CD8-positive, alpha-beta memory T cell (primary cell): ENCODE measurements at regions not wholly inside any gene's neighbourhood (a gene's known extent, or its start where the extent isn't known, plus 50 kb on each side); places are given as distances from the start of the nearest gene placed in this dataset.
"Not testable (repeated sequence)": the region's sequence is repeated elsewhere in the genome, so short reads cannot be mapped to it uniquely, and the experiment has no call there.

Experiments
- CTCF ChIA-PET: fragments of 350-600 bp; sonication (Branson Sonifier 250); formaldehyde crosslinking; loops from one replicate; lab custom pipeline; 2021; ENCODE audit warnings: antibody characterized with exemption; lab: Charles Lee
- POLR2A ChIA-PET: fragments of 350-600 bp; sonication (Branson Sonifier 250); formaldehyde crosslinking; loops from one replicate; lab custom pipeline; 2021; ENCODE audit warnings: antibody characterized with exemption; lab: Charles Lee
- DNase-seq, 5 donors: peaks; one replicate each; pipeline versions ENCODE4 v3.0.0 to v3.0.0-alpha.2; 2020 to 2022; ENCODE audit warnings: mixed read lengths in 1 of 5
- H3K27ac ChIP-seq: one replicate; pipeline ENCODE4 v1.7.0; 2013; ENCODE audit warnings: low read depth, mild to moderate bottlenecking, low read length, moderate library complexity
- H3K27me3 ChIP-seq: 2 replicates; pipeline ENCODE4 v1.7.0; 2013; ENCODE audit warnings: low read length, mild to moderate bottlenecking; ENCODE audit not compliant: insufficient read depth, poor library complexity, severe bottlenecking
- H3K36me3 ChIP-seq: 2 replicates; pipeline ENCODE4 v1.7.0; 2013; ENCODE audit warnings: mild to moderate bottlenecking, low read length, moderate library complexity; ENCODE audit not compliant: insufficient read depth
- H3K4me1 ChIP-seq: 2 replicates; pipeline ENCODE4 v1.7.0; 2013; ENCODE audit warnings: mild to moderate bottlenecking, low read length, moderate library complexity; ENCODE audit not compliant: insufficient read depth
- H3K4me3 ChIP-seq: 2 replicates; pipeline ENCODE4 v1.7.0; 2013; ENCODE audit warnings: mild to moderate bottlenecking, low read length
- H3K9me3 ChIP-seq: 2 replicates; pipeline ENCODE4 v1.7.0; 2013; ENCODE audit warnings: mild to moderate bottlenecking, low read length
- H3K27ac Mint-ChIP-seq, 8 donors: one replicate each; pipeline ENCODE4 v1.8.0; 2020 to 2021; ENCODE audit warnings: mixed read lengths in 8 of 8, mild to moderate bottlenecking in 6 of 8, inconsistent platforms in 3 of 8, moderate library complexity in 3 of 8
- H3K27me3 Mint-ChIP-seq, 2 donors: one replicate each; pipeline ENCODE4 v1.8.0; 2020 to 2021; ENCODE audit warnings: mixed read lengths in 2 of 2, mild to moderate bottlenecking in 1 of 2, moderate library complexity in 1 of 2
- H3K36me3 Mint-ChIP-seq, 3 donors: one replicate each; pipeline ENCODE4 v1.8.0; 2020 to 2021; ENCODE audit warnings: mixed read lengths in 3 of 3, inconsistent platforms in 1 of 3, mild to moderate bottlenecking in 1 of 3
- H3K4me1 Mint-ChIP-seq, 3 donors: one replicate each; pipeline ENCODE4 v1.8.0; 2020 to 2021; ENCODE audit warnings: mixed read lengths in 3 of 3, inconsistent platforms in 1 of 3, mild to moderate bottlenecking in 1 of 3
- H3K4me3 Mint-ChIP-seq, 7 donors: one replicate each; pipeline ENCODE4 v1.8.0; 2020 to 2021; ENCODE audit warnings: mixed read lengths in 7 of 7, mild to moderate bottlenecking in 6 of 7, moderate library complexity in 4 of 7, inconsistent platforms in 2 of 7
- H3K9me3 Mint-ChIP-seq, 5 donors: one replicate each; pipeline ENCODE4 v1.8.0; 2020 to 2022; ENCODE audit warnings: mixed read lengths in 5 of 5, mild to moderate bottlenecking in 3 of 5, moderate library complexity in 2 of 5, inconsistent platforms in 1 of 5

GRCh38 chr14:48304729-48305128 is 629.3 kb upstream of the MDGA2 start:
- Mint-ChIP-seq H3K4me3 (no peak overlapping the region), H3K27ac (no peak overlapping the region), H3K36me3 (no peaks in the 10 kb centered on the region), H3K9me3 (peaks cover 2 to 15% (median 8%) of the 10 kb centered on the region in 5 donors), H3K27me3 (no peaks in the 10 kb centered on the region), H3K4me1 (no peaks in the 10 kb centered on the region)
- CTCF ChIA-PET = no interaction called here
- no peak overlapping the region for H3K4me3 ChIP-seq
- H3K27ac ChIP-seq = no peak overlapping the region
- no peaks in the 10 kb centered on the region for H3K4me1 ChIP-seq
- POLR2A ChIA-PET = no interaction called here
- no peaks in the 10 kb centered on the region for H3K36me3 ChIP-seq
- H3K9me3 ChIP-seq = no peaks in the 10 kb centered on the region
- no peak for DNase-seq
- H3K27me3 ChIP-seq = no peaks in the 10 kb centered on the region

- H3K9me3 ChIP-seq = no peaks in the 10 kb centered on the region
- no peak overlapping the region for H3K27ac ChIP-seq
- Mint-ChIP-seq H3K9me3 (peaks cover 5 to 23% (median 6%) of the 10 kb centered on the region in 5 donors), H3K36me3 (no peaks in the 10 kb centered on the region), H3K27me3 (no peaks in the 10 kb centered on the region), H3K27ac (no peak overlapping the region), H3K4me3 (no peak overlapping the region), H3K4me1 (no peaks in the 10 kb centered on the region)
- no peaks in the 10 kb centered on the region for H3K36me3 ChIP-seq
- no peak for DNase-seq
- no peaks in the 10 kb centered on the region for H3K4me1 ChIP-seq
- H3K4me3 ChIP-seq = no peak overlapping the region
- no peaks in the 10 kb centered on the region for H3K27me3 ChIP-seq
- CTCF ChIA-PET = no interaction called here
- POLR2A ChIA-PET = no interaction called here
These were observed 614.3 kb upstream of the MDGA2 start for GRCh38 chr14:48289701-48290100.

- H3K27ac ChIP-seq, CTCF ChIA-PET, H3K4me3 ChIP-seq, H3K36me3 Mint-ChIP-seq, H3K9me3 ChIP-seq, H3K36me3 ChIP-seq, H3K27me3 Mint-ChIP-seq, H3K4me3 Mint-ChIP-seq, H3K4me1 Mint-ChIP-seq, DNase-seq, H3K4me1 ChIP-seq, H3K27ac Mint-ChIP-seq, POLR2A ChIA-PET, H3K27me3 ChIP-seq: not testable (repeated sequence)
- peaks cover 7 to 28% (median 16%) of the 10 kb centered on the region in 5 donors for H3K9me3 Mint-ChIP-seq
These were observed 609.8 kb upstream of the MDGA2 start for GRCh38 chr14:48285217-48285616.

- H3K9me3 Mint-ChIP-seq = peaks cover 2 to 18% (median 3%) of the 10 kb centered on the region in 5 donors
- H3K4me1 Mint-ChIP-seq = no peaks in the 10 kb centered on the region
- H3K36me3 Mint-ChIP-seq = no peaks in the 10 kb centered on the region
- Histone ChIP-seq H3K4me1 (no peaks in the 10 kb centered on the region), H3K9me3 (no peaks in the 10 kb centered on the region), H3K27me3 (no peaks in the 10 kb centered on the region), H3K36me3 (no peaks in the 10 kb centered on the region), H3K27ac (no peak overlapping the region), H3K4me3 (no peak overlapping the region)
- H3K27me3 Mint-ChIP-seq = no peaks in the 10 kb centered on the region
- ChIA-PET POLR2A (no interaction called here), CTCF (no interaction called here)
- no peak overlapping the region for H3K27ac Mint-ChIP-seq
- H3K4me3 Mint-ChIP-seq = peak overlapping the region in 1 of 7 donors; percentile 27
- no peak for DNase-seq
These were observed 599.9 kb upstream of the MDGA2 start for GRCh38 chr14:48275301-48275700.

- no peak overlapping the region for H3K27ac ChIP-seq
- H3K27me3 ChIP-seq = no peaks in the 10 kb centered on the region
- Mint-ChIP-seq H3K36me3 (no peaks in the 10 kb centered on the region), H3K27me3 (no peaks in the 10 kb centered on the region), H3K4me1 (no peaks in the 10 kb centered on the region), H3K4me3 (no peak overlapping the region), H3K9me3 (peaks cover 1 to 18% (median 3%) of the 10 kb centered on the region in 5 donors), H3K27ac (no peak overlapping the region)
- no peaks in the 10 kb centered on the region for H3K4me1 ChIP-seq
- ChIA-PET CTCF (no interaction called here), POLR2A (no interaction called here)
- no peaks in the 10 kb centered on the region for H3K36me3 ChIP-seq
- DNase-seq = no peak
- H3K4me3 ChIP-seq = no peak overlapping the region
- H3K9me3 ChIP-seq = no peaks in the 10 kb centered on the region
These were observed 599.4 kb upstream of the MDGA2 start for GRCh38 chr14:48274826-48275225.

- H3K27me3 ChIP-seq, CTCF ChIA-PET, H3K4me1 ChIP-seq, H3K27ac ChIP-seq, H3K27me3 Mint-ChIP-seq, H3K9me3 ChIP-seq, H3K36me3 Mint-ChIP-seq, DNase-seq, H3K36me3 ChIP-seq, H3K4me3 Mint-ChIP-seq, H3K4me1 Mint-ChIP-seq, H3K4me3 ChIP-seq, POLR2A ChIA-PET, H3K27ac Mint-ChIP-seq: not testable (repeated sequence)
- peaks cover 0 to 17% (median 10%) of the 10 kb centered on the region in 5 donors for H3K9me3 Mint-ChIP-seq
These were observed 592.5 kb upstream of the MDGA2 start for GRCh38 chr14:48267926-48268325.

- not testable (repeated sequence) for H3K36me3 ChIP-seq, H3K27ac Mint-ChIP-seq
These were observed 590.8 kb upstream of the MDGA2 start for GRCh38 chr14:48266201-48266600.

GRCh38 chr14:48261436-48261835 is 586.0 kb upstream of the MDGA2 start:
- Mint-ChIP-seq H3K36me3 (no peaks in the 10 kb centered on the region), H3K4me1 (no peaks in the 10 kb centered on the region)
- POLR2A ChIA-PET = no interaction called here

More at GRCh38 chr14:48266201-48266600, 590.8 kb upstream of the MDGA2 start:
- H3K27me3 ChIP-seq, H3K9me3 ChIP-seq, DNase-seq, H3K4me1 Mint-ChIP-seq, POLR2A ChIA-PET, H3K27me3 Mint-ChIP-seq, H3K4me3 Mint-ChIP-seq, H3K36me3 Mint-ChIP-seq, CTCF ChIA-PET, H3K4me1 ChIP-seq, H3K4me3 ChIP-seq, H3K27ac ChIP-seq: not testable (repeated sequence)
- peaks cover 0 to 20% (median 10%) of the 10 kb centered on the region in 5 donors for H3K9me3 Mint-ChIP-seq

More at GRCh38 chr14:48261436-48261835, 586.0 kb upstream of the MDGA2 start:
- no peak overlapping the region for H3K27ac Mint-ChIP-seq
- H3K4me3 Mint-ChIP-seq = no peak overlapping the region
- peaks cover 0 to 1% of the 10 kb centered on the region in 2 donors for H3K27me3 Mint-ChIP-seq
- Histone ChIP-seq H3K27ac (no peak overlapping the region), H3K36me3 (no peaks in the 10 kb centered on the region), H3K4me1 (no peaks in the 10 kb centered on the region), H3K4me3 (no peak overlapping the region), H3K9me3 (no peaks in the 10 kb centered on the region), H3K27me3 (no peaks in the 10 kb centered on the region)
- CTCF ChIA-PET = no interaction called here
- peaks cover 4 to 22% (median 5%) of the 10 kb centered on the region in 5 donors for H3K9me3 Mint-ChIP-seq
- DNase-seq = no peak
